Pancreas (tissue), 10 donors: ENCODE measurements at regions not wholly inside any gene's neighbourhood (a gene's known extent, or its start where the extent isn't known, plus 50 kb on each side); places are given as distances from the start of the nearest gene placed in this dataset.

Experiments
- ATAC-seq, 4 donors: fragments of 200-7000 bp; cut with Tn5 transposase; one replicate each; pipeline versions ENCODE4 v1.8.0 to v1.9.1; 2020; ENCODE audit warnings: mild to moderate bottlenecking in 4 of 4, moderate library complexity in 4 of 4
- DNase-seq, 6 donors: peaks; one replicate each; pipeline ENCODE4 v3.0.0-alpha.2; 2020
- FAIRE-seq: peaks from 2 replicates; lab custom pipeline; 2012; peaks lifted over from hg19 to GRCh38; lab: Jason Lieb, UNC
- H3K27ac ChIP-seq, 4 donors: fragments of 200-600 bp; sonication (generic); 1 replicate in 3 of 4; 2 replicates in 1 of 4; pipeline versions ENCODE4 v1.5.0 to v1.8.0; 2020
- H3K27me3 ChIP-seq, 4 donors: fragments of 200-600 bp; one replicate each; pipeline ENCODE4 v1.8.0; 2021
- H3K36me3 ChIP-seq, 3 donors: fragments of 200-600 bp; sonication (generic) in 1 of 3; one replicate each; pipeline versions ENCODE4 v1.5.0 to v1.8.0; 2020 to 2021
- H3K4me1 ChIP-seq, 3 donors: fragments of 200-600 bp; one replicate each; pipeline ENCODE4 v1.8.0; 2021
- H3K4me3 ChIP-seq, 4 donors: fragments of 200-600 bp; sonication (generic) in 2 of 4; one replicate each; pipeline versions ENCODE4 v1.5.0 to v1.8.0; 2020 to 2021
- H3K9me3 ChIP-seq, 4 donors: fragments of 200-600 bp; one replicate each; pipeline ENCODE4 v1.8.0; 2021
- CTCF ChIP-seq, 4 donors: fragments of 200-600 bp; sonication (generic) in 3 of 4; IDR thresholded peaks; one replicate each; pipeline versions ENCODE4 v1.5.0 to v1.8.0; 2021; ENCODE audit warnings: antibody characterized with exemption in 4 of 4
- whole genome bisulfite sequencing, 2 donors: extraction: QIAGEN DNeasy Blood & Tissue Kit; methylation state at CpG; one replicate each; pipeline ENCODE4 v1.1.7; 2013; 5-methylcytosine and 5-hydroxymethylcytosine counted together
- intact Hi-C, 3 donors: fragments of 100-400 bp; cut with DNase I; formaldehyde crosslinking; loops; one replicate each; pipeline versions ENCODE4 v1.11.1 to v1.14.2; 2022
- donor health status: healthy with polysubstance abuse.
- donor health status: DM: no; HTN: no; CAD: no; lungs with moderate emphysema.
- donor health status: DM: no; HTN: no; CAD: no.
- donor health status: control.
- donor health status: control.
- donor health status: Bipolar disorder and iron deficiency.
- donor health status: DM: yes; HTN: yes; CAD: no.
- donor health status: DM: no; HTN: no; CAD: no.
- donor health status: DM: no; HTN: no; CAD: no.
- donor health status: DM: yes; HTN: yes; CAD: no.

GRCh38 chr2:9764153-9764778, 79.0 kb upstream of the TAF1B start:
- no peak for FAIRE-seq
- Histone ChIP-seq H3K36me3 (no peaks in the 10 kb centered on the region), H3K9me3 (no peaks in the 10 kb centered on the region), H3K27ac (no peak overlapping the region), H3K4me1 (peaks cover 4 to 17% (median 6%) of the 10 kb centered on the region in 3 donors), H3K4me3 (no peak overlapping the region), H3K27me3 (no peaks in the 10 kb centered on the region)
- ATAC-seq: peak in 1 of 4 donors; percentile 6
- intact Hi-C loops: no loop called here
- 68 to 71% methylated on average over 7 of the region's 7 CpGs for WGBS, 2 donors
- no peak for DNase-seq
- TF ChIP-seq CTCF (IDR thresholded peaks at IDR 0.05): no peak

DNA sequence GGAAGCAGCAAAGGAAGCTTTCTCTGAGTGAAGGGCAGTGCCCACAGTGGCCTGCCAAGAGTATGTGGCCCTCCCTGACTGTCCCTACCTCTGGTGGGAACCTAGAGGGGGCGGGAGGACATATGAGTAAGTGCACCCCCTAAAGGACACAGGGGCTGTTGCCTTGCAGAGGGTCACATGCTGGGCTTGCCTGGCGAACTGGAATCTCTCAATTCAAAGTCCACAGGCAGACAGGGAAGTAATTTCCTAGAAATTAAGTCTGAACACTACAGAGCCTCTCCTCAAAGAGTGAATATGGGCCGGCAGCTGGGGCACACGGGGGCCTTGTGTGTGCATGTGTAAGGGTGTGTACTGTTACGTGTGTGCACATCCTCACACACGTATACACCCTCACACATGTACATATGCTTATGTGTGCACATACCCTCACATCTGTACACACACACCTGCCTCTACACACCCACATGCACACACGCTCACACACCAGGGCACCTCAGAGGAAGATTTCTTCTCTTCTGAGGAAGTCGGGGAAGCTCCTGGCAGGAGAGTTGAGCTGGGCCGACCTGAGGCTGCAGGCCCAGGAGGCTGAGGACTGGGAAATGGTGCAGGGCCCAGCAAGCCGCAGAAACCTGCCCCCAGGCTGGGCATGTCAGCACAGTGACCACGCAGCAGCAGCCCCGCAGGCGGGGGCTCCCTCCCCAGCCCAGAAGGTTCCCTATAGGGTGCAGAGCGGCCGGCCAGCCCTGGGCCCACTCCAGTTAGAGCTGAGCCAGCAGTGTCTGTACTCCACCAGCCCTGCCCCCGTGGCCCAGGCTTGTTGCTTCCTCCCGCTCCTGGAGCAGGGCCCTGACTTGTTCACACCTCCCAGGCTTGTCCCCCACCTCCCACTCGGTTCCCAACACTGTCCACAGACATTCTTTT, 77.4 kb upstream of the TAF1B start:
- FAIRE-seq: no peak
- H3K36me3 ChIP-seq: no peaks in the 10 kb centered on the region
- no peak for ATAC-seq
- H3K27ac ChIP-seq: no peak overlapping the region
- H3K4me1 ChIP-seq: peaks cover 4 to 19% (median 6%) of the 10 kb centered on the region in 3 donors
- DNase-seq: no peak
- intact Hi-C loops: no loop called here
- H3K27me3 ChIP-seq: no peaks in the 10 kb centered on the region
- H3K9me3 ChIP-seq: no peaks in the 10 kb centered on the region
- TF ChIP-seq CTCF (IDR thresholded peaks at IDR 0.05): no peak
- WGBS, 2 donors: 84 to 86% methylated on average over 17 to 18 of the region's 18 CpGs
- no peak overlapping the region for H3K4me3 ChIP-seq

DNA sequence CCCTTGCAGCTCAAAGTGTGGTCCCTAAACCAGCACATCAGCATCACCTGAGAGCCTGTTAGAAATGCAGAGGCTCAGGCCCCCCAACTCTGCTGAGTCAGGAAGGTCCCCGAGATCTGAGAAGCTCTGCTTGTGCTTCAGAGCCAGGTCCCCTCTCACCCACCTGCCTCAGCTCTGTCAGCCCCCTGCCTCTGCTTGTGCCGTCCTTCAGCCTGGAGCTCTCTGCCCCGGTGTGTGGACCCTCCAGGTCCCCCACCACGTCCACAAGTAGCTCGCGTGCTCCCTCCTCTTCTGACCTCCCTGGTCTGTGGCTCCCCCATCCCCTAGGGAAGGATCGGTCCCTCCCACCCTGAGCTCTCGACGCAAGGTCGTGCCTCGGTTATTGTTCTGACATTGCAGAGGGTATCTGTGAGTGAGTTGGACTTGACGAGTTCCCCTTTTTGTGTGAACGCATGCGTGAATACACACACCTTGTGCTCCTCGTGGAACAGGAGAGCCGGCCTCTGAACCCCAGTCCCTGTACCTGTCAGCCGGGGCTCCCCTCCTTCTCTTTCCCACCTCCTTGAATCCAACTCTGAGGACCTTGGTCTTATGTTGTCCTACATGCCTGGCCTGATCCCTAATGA, 75.5 kb upstream of the TAF1B start:
- Histone ChIP-seq H3K27ac (no peak overlapping the region), H3K9me3 (no peaks in the 10 kb centered on the region), H3K36me3 (no peaks in the 10 kb centered on the region), H3K27me3 (no peaks in the 10 kb centered on the region), H3K4me3 (no peak overlapping the region), H3K4me1 (peaks cover 4 to 19% (median 6%) of the 10 kb centered on the region in 3 donors)
- DNase-seq (no peak), ATAC-seq (no peak), FAIRE-seq (no peak)
- TF ChIP-seq CTCF (IDR thresholded peaks at IDR 0.05): no peak
- WGBS, 2 donors: 77 to 85% methylated on average over 17 of the region's 17 CpGs
- intact Hi-C loops: no loop called here

- TF ChIP-seq CTCF (IDR thresholded peaks at IDR 0.05): peak in 2 of 4 donors; percentile 12 to 16
- Histone ChIP-seq H3K27ac (no peak overlapping the region), H3K27me3 (no peaks in the 10 kb centered on the region), H3K36me3 (no peaks in the 10 kb centered on the region), H3K4me3 (no peak overlapping the region), H3K9me3 (no peaks in the 10 kb centered on the region), H3K4me1 (peaks cover 4 to 16% (median 4%) of the 10 kb centered on the region in 3 donors)
- 36 to 39% methylated on average over 12 of the region's 12 CpGs for WGBS, 2 donors
- intact Hi-C loops: no loop called here
- ATAC-seq (peak; percentile 73 to 85 (median 82)), FAIRE-seq (no peak), DNase-seq (peak; percentile 67 to 88 (median 78))
Measured at GRCh38 chr2:9768388-9768787, 74.9 kb upstream of the TAF1B start.
